Caco-2 (cell line): ENCODE measurements at regions not wholly inside any gene's neighbourhood (a gene's known extent, or its start where the extent isn't known, plus 50 kb on each side); places are given as distances from the start of the nearest gene placed in this dataset.

ENCODE experiments used
- BruUV-seq: library from RNA; stranded (reverse); fragments of 400-500 nt; replicated peaks from 2 replicates; lab custom pipeline; 2021; lab: Mats Ljungman, UMichigan
- CTCF ChIA-PET: fragments of 300-600 bp; sonication (Branson Sonifier 250); formaldehyde crosslinking; loops from one replicate; lab custom pipeline; 2022; ENCODE audit warnings: antibody characterized with exemption; lab: Charles Lee
- POLR2A ChIA-PET: fragments of 300-600 bp; sonication (Branson Sonifier 250); formaldehyde crosslinking; loops from one replicate; lab custom pipeline; 2022; ENCODE audit warnings: antibody characterized with exemption; lab: Charles Lee
- DNase-seq, 2 experiments: peaks; one replicate each; pipeline versions ENCODE4 v3.0.0 to v3.0.0-alpha.2; 2020 to 2022
- H3K27me3 ChIP-seq: replicated peaks from 2 replicates; pipeline ENCODE4 v1.6.0; 2011; ENCODE audit warnings: low read length; ENCODE audit not compliant: control insufficient read depth, insufficient read depth
- H3K36me3 ChIP-seq: 2 replicates; pipeline ENCODE4 v1.5.1; 2011; ENCODE audit warnings: low read length; ENCODE audit not compliant: control insufficient read depth, insufficient read depth
- H3K4me1 ChIP-seq: fragments of 250-450 bp; sonication (Bioruptor Pico); 2 replicates; pipeline ENCODE4 v1.5.1; 2020; ENCODE audit warnings: mild to moderate bottlenecking
- H3K4me3 ChIP-seq: 2 replicates; pipeline ENCODE4 v1.5.1; 2011; ENCODE audit warnings: low read depth, mild to moderate bottlenecking, control low read depth, low read length
- H3K9me3 ChIP-seq: fragments of 250-450 bp; sonication (Bioruptor Pico); 2 replicates; pipeline ENCODE4 v1.5.1; 2020; ENCODE audit warnings: mild to moderate bottlenecking, moderate library complexity
- H3K27ac Mint-ChIP-seq: one replicate; pipeline ENCODE4 v1.8.0; 2022; ENCODE audit warnings: mixed read lengths; ENCODE audit not compliant: unreplicated experiment
- H3K27me3 Mint-ChIP-seq: one replicate; pipeline ENCODE4 v1.8.0; 2022; ENCODE audit warnings: mixed read lengths; ENCODE audit not compliant: insufficient read depth, unreplicated experiment
- H3K36me3 Mint-ChIP-seq: one replicate; pipeline ENCODE4 v1.8.0; 2022; ENCODE audit warnings: mild to moderate bottlenecking, mixed read lengths; ENCODE audit not compliant: insufficient read depth, unreplicated experiment
- H3K4me1 Mint-ChIP-seq: one replicate; pipeline ENCODE4 v1.8.0; 2022; ENCODE audit warnings: low read depth, mixed read lengths; ENCODE audit not compliant: unreplicated experiment
- H3K4me3 Mint-ChIP-seq: one replicate; pipeline ENCODE4 v1.8.0; 2022; ENCODE audit warnings: mild to moderate bottlenecking, moderate library complexity, mixed read lengths; ENCODE audit not compliant: unreplicated experiment
- H3K9me3 Mint-ChIP-seq: one replicate; pipeline ENCODE4 v1.8.0; 2022; ENCODE audit warnings: mixed read lengths; ENCODE audit not compliant: unreplicated experiment
- CTCF ChIP-seq, 2 experiments: fragments of 200-600 bp in 1 of 2; IDR thresholded peaks; 1 replicate in 1 of 2; 2 replicates in 1 of 2; pipeline versions ENCODE4 v1.5.1 to v1.8.0; 2011 to 2022; ENCODE audit warnings: antibody characterized with exemption in 1 of 2, control low read depth in 1 of 2, inconsistent platforms in 1 of 2, low read depth in 1 of 2, low read length in 1 of 2, mild to moderate bottlenecking in 1 of 2, moderate library complexity in 1 of 2; ENCODE audit not compliant: insufficient read depth in 1 of 2, severe bottlenecking in 1 of 2, unreplicated experiment in 1 of 2
- intact Hi-C: fragments of 100-400 bp; cut with micrococcal nuclease; formaldehyde crosslinking; loops from one replicate; pipeline ENCODE4 v1.10.0; 2022; ENCODE audit not compliant: unreplicated experiment

- H3K27me3 ChIP-seq = no peaks in the 10 kb centered on the region
- no peaks in the 10 kb centered on the region for H3K9me3 ChIP-seq
- no peak for TF ChIP-seq CTCF (IDR thresholded peaks at IDR 0.05; ENCODE audit: insufficient read depth in 1 of 2, low read depth in 1 of 2, low read length in 1 of 2, severe bottlenecking in 1 of 2, unreplicated experiment in 1 of 2)
- intact Hi-C loops = no loop called here
- Mint-ChIP-seq H3K27ac (no peak overlapping the region), H3K9me3 (no peaks in the 10 kb centered on the region), H3K4me3 (no peak overlapping the region), H3K4me1 (peaks cover 6% of the 10 kb centered on the region), H3K36me3 (no peaks in the 10 kb centered on the region), H3K27me3 (no peaks in the 10 kb centered on the region)
- no peaks in the 10 kb centered on the region for H3K4me1 ChIP-seq
- ChIA-PET CTCF (no interaction called here), POLR2A (no interaction called here)
- no peak overlapping the region for H3K4me3 ChIP-seq
- no TSS peak for BruUV-seq
- DNase-seq = no peak
- H3K36me3 ChIP-seq = no peaks in the 10 kb centered on the region
These were observed 1633.9 kb downstream of the GRIK2 start for GRCh38 chr6:103027271-103027931.

GRCh38 chr6:103018426-103018825 lies 1624.9 kb downstream of the GRIK2 start:
- ChIA-PET CTCF (no interaction called here), POLR2A (no interaction called here)
- H3K27me3 Mint-ChIP-seq = no peaks in the 10 kb centered on the region
- no peaks in the 10 kb centered on the region for H3K4me1 Mint-ChIP-seq
- Histone ChIP-seq H3K27me3 (no peaks in the 10 kb centered on the region), H3K4me1 (no peaks in the 10 kb centered on the region), H3K4me3 (no peak overlapping the region), H3K9me3 (no peaks in the 10 kb centered on the region), H3K36me3 (no peaks in the 10 kb centered on the region)
- no peak for DNase-seq
- no peak for TF ChIP-seq CTCF (IDR thresholded peaks at IDR 0.05; ENCODE audit: insufficient read depth in 1 of 2, low read depth in 1 of 2, low read length in 1 of 2, severe bottlenecking in 1 of 2, unreplicated experiment in 1 of 2)
- H3K4me3 Mint-ChIP-seq = no peak overlapping the region
- BruUV-seq = no TSS peak
- H3K9me3 Mint-ChIP-seq = peaks cover 10% of the 10 kb centered on the region
- H3K36me3 Mint-ChIP-seq = peaks cover 4% of the 10 kb centered on the region
- no peak overlapping the region for H3K27ac Mint-ChIP-seq
- intact Hi-C loops = no loop called here

GRCh38 chr6:103017878-103018277 lies 1624.4 kb downstream of the GRIK2 start:
- H3K27me3 ChIP-seq = no peaks in the 10 kb centered on the region
- H3K36me3 ChIP-seq = no peaks in the 10 kb centered on the region
- Mint-ChIP-seq H3K9me3 (peaks cover 10% of the 10 kb centered on the region), H3K4me3 (no peak overlapping the region), H3K27me3 (no peaks in the 10 kb centered on the region), H3K27ac (no peak overlapping the region), H3K36me3 (peaks cover 4% of the 10 kb centered on the region), H3K4me1 (no peaks in the 10 kb centered on the region)
- no TSS peak for BruUV-seq
- no peaks in the 10 kb centered on the region for H3K4me1 ChIP-seq
- POLR2A ChIA-PET = no interaction called here
- DNase-seq = no peak
- no peak overlapping the region for H3K4me3 ChIP-seq
- CTCF ChIA-PET = no interaction called here
- intact Hi-C loops = no loop called here
- H3K9me3 ChIP-seq = no peaks in the 10 kb centered on the region
- TF ChIP-seq CTCF (IDR thresholded peaks at IDR 0.05; ENCODE audit: insufficient read depth in 1 of 2, low read depth in 1 of 2, low read length in 1 of 2, severe bottlenecking in 1 of 2, unreplicated experiment in 1 of 2) = no peak
